ENCODE measurements at regions not wholly inside any gene's neighbourhood (a gene's known extent, or its start where the extent isn't known, plus 50 kb on each side); places are given as distances from the start of the nearest gene placed in this dataset.
"Not testable (repeated sequence)": the region's sequence is repeated elsewhere in the genome, so short reads cannot be mapped to it uniquely, and the experiment has no call there.

- TF ChIP-seq ZNF274 (IDR thresholded peaks at IDR 0.05; ENCODE audit: low read depth, low read length): no peak
- H3K4me3 ChIP-seq (ENCODE audit: low read length): no peak overlapping the region
Measured at GRCh38 chr15:99863550-99864198, 130.4 kb upstream of the LYSMD4 start.

- TF ChIP-seq ZNF274 (IDR thresholded peaks at IDR 0.05; ENCODE audit: low read depth, low read length): no peak
- H3K4me3 ChIP-seq (ENCODE audit: low read length): no peak overlapping the region
Measured at GRCh38 chr15:99857836-99858235, 124.6 kb upstream of the LYSMD4 start.

GRCh38 chr15:99850517-99850916, 117.3 kb upstream of the LYSMD4 start:
- TF ChIP-seq ZNF274 (IDR thresholded peaks at IDR 0.05; ENCODE audit: low read depth, low read length): no peak
- no peak overlapping the region for H3K4me3 ChIP-seq (ENCODE audit: low read length)

- no peak overlapping the region for H3K4me3 ChIP-seq (ENCODE audit: low read length)
- TF ChIP-seq ZNF274 (IDR thresholded peaks at IDR 0.05; ENCODE audit: low read depth, low read length): no peak
Measured at GRCh38 chr15:99845009-99845408, 111.8 kb upstream of the LYSMD4 start.

- no peak for TF ChIP-seq ZNF274 (IDR thresholded peaks at IDR 0.05; ENCODE audit: low read depth, low read length)
- no peak overlapping the region for H3K4me3 ChIP-seq (ENCODE audit: low read length)
Measured at GRCh38 chr15:99844150-99844549, 110.9 kb upstream of the LYSMD4 start.

GRCh38 chr15:99842071-99842470, 108.8 kb upstream of the LYSMD4 start:
- no peak for TF ChIP-seq ZNF274 (IDR thresholded peaks at IDR 0.05; ENCODE audit: low read depth, low read length)
- no peak overlapping the region for H3K4me3 ChIP-seq (ENCODE audit: low read length)

GRCh38 chr15:99826157-99826780, 93.0 kb upstream of the LYSMD4 start:
- TF ChIP-seq ZNF274 (IDR thresholded peaks at IDR 0.05; ENCODE audit: low read depth, low read length): no peak
- H3K4me3 ChIP-seq (ENCODE audit: low read length): no peak overlapping the region

GRCh38 chr15:99823346-99823745, 90.1 kb upstream of the LYSMD4 start:
- TF ChIP-seq ZNF274 (IDR thresholded peaks at IDR 0.05; ENCODE audit: low read depth, low read length): no peak

GRCh38 chr15:99819981-99820718, 86.9 kb upstream of the LYSMD4 start:
- H3K4me3 ChIP-seq (ENCODE audit: low read length): no peak overlapping the region
- no peak for TF ChIP-seq ZNF274 (IDR thresholded peaks at IDR 0.05; ENCODE audit: low read depth, low read length)

More at GRCh38 chr15:99823346-99823745, 90.1 kb upstream of the LYSMD4 start:
- no peak overlapping the region for H3K4me3 ChIP-seq (ENCODE audit: low read length)

GRCh38 chr15:99818872-99819271, 85.6 kb upstream of the LYSMD4 start:
- no peak for TF ChIP-seq ZNF274 (IDR thresholded peaks at IDR 0.05; ENCODE audit: low read depth, low read length)
- H3K4me3 ChIP-seq (ENCODE audit: low read length): no peak overlapping the region

GRCh38 chr15:99816862-99817261, 83.6 kb upstream of the LYSMD4 start:
- H3K4me3 ChIP-seq (ENCODE audit: low read length): not testable (repeated sequence)

- H3K4me3 ChIP-seq (ENCODE audit: low read length): not testable (repeated sequence)
Measured at GRCh38 chr15:99810663-99811062, 77.4 kb upstream of the LYSMD4 start.

- H3K4me3 ChIP-seq (ENCODE audit: low read length): not testable (repeated sequence)
Measured at GRCh38 chr15:99799854-99800250, 66.6 kb upstream of the LYSMD4 start.

GRCh38 chr15:99799182-99799853, 66.1 kb upstream of the LYSMD4 start:
- not testable (repeated sequence) for H3K4me3 ChIP-seq (ENCODE audit: low read length)

GRCh38 chr15:99796940-99797870, 64.0 kb upstream of the LYSMD4 start:
- H3K4me3 ChIP-seq (ENCODE audit: low read length): not testable (repeated sequence)

- not testable (repeated sequence) for H3K4me3 ChIP-seq (ENCODE audit: low read length)
Measured at GRCh38 chr15:99791881-99792807, 58.9 kb upstream of the LYSMD4 start.

GRCh38 chr15:99790751-99791150, 57.5 kb upstream of the LYSMD4 start:
- H3K4me3 ChIP-seq (ENCODE audit: low read length): not testable (repeated sequence)

Measured in GM08714 (cell line).